Hematopoietic multipotent progenitor cell (in vitro differentiated cells): ENCODE measurements at regions not wholly inside any gene's neighbourhood (a gene's known extent, or its start where the extent isn't known, plus 50 kb on each side); places are given as distances from the start of the nearest gene placed in this dataset.
A peak's percentile ranks its signal among the peaks of the same experiment; 100 is the strongest.

Source experiments
- DNase-seq, 3 donors: peaks; one replicate each; pipeline ENCODE4 v3.0.0-alpha.2; 2011 to 2015; ENCODE audit warnings: low read depth in 2 of 3, low spot score in 2 of 3

GRCh38 chr11:114758627-114759026, 80.3 kb downstream of the NXPE2 start:
- DNase-seq: no peak

- DNase-seq: peak in 2 of 3 donors; percentile 43 to 62
These were observed 84.1 kb downstream of the NXPE2 start for GRCh38 chr11:114762408-114762807.

- no peak for DNase-seq
These were observed 86.2 kb downstream of the NXPE2 start for GRCh38 chr11:114764563-114764962.

GRCh38 chr11:114771172-114771571, 92.8 kb downstream of the NXPE2 start:
- no peak for DNase-seq

GRCh38 chr11:114773541-114774338, 95.4 kb downstream of the NXPE2 start:
- DNase-seq: no peak

GRCh38 chr11:114774599-114775361, 96.5 kb downstream of the NXPE2 start:
- no peak for DNase-seq

- DNase-seq: no peak
These were observed 97.7 kb downstream of the NXPE2 start for GRCh38 chr11:114775875-114776621.

- no peak for DNase-seq
These were observed 98.6 kb downstream of the NXPE2 start for GRCh38 chr11:114776956-114777355.

- no peak for DNase-seq
These were observed 100.9 kb downstream of the NXPE2 start for GRCh38 chr11:114779189-114779588.

- DNase-seq: no peak
These were observed 104.5 kb downstream of the NXPE2 start for GRCh38 chr11:114782650-114783310.

GRCh38 chr11:114783805-114784204, 105.5 kb downstream of the NXPE2 start:
- no peak for DNase-seq

GRCh38 chr11:114784216-114784615, 105.9 kb downstream of the NXPE2 start:
- no peak for DNase-seq

GRCh38 chr11:114784891-114785290, 106.6 kb downstream of the NXPE2 start:
- no peak for DNase-seq

GRCh38 chr11:114785820-114786219, 107.5 kb downstream of the NXPE2 start:
- DNase-seq: no peak

GRCh38 chr11:114787126-114787525, 108.8 kb downstream of the NXPE2 start:
- no peak for DNase-seq

GRCh38 chr11:114790910-114791309, 112.6 kb downstream of the NXPE2 start:
- no peak for DNase-seq

GRCh38 chr11:114794048-114794684, 115.8 kb downstream of the NXPE2 start:
- DNase-seq: no peak

- DNase-seq: no peak
These were observed 118.8 kb downstream of the NXPE2 start for GRCh38 chr11:114796954-114797721.

GRCh38 chr11:114799476-114799875, 121.1 kb downstream of the NXPE2 start:
- DNase-seq: no peak

GRCh38 chr11:114801773-114802172, 123.4 kb downstream of the NXPE2 start:
- DNase-seq: no peak
